ENCODE measurements at regions not wholly inside any gene's neighbourhood (a gene's known extent, or its start where the extent isn't known, plus 50 kb on each side); places are given as distances from the start of the nearest gene placed in this dataset.
"Not testable (repeated sequence)": the region's sequence is repeated elsewhere in the genome, so short reads cannot be mapped to it uniquely, and the experiment has no call there.

GRCh38 chr14:37890095-37890494, 294.7 kb downstream of the TTC6 start:
- intact Hi-C loops (cut with micrococcal nuclease): no loop called here

DNA sequence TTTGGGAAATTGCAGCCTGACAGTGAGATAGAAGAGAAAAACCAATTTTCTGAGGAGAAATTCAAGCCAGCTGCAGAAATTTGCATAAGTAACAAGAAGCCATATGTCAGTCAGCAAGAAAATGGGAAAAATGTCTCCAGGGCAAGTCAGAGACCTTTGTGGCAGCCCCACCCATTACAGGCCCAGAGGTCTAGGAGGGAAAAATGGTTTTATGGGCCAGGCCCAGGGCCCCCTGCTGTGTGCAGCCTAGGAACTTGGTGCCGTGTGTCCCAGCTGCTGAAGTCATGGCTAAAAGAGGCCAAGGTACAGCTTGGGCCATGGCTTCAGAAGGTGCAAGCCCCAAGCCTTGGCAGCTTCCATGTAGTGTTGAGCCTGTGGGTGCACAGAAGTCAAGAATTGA, 296.1 kb downstream of the TTC6 start:
- intact Hi-C loops (cut with micrococcal nuclease): not testable (repeated sequence)

DNA sequence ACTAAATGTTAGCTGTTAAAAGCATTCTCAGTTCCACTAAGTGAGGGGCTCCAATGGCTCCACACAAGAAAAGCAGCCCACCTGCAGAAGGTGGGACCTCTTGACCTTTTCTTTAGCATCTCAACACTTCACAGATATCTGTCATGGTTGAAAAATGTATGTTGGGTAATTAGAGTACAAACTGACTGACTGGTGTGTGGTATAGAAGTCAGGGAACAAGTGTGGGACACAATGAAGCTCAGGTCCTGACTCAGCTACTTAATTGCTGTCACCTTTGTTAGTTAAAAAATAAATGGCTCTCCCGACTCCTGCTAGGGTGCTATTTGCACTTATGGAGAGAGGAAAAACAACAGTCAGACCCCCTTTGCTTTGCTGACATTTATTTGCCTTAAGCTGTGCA, 299.0 kb downstream of the TTC6 start:
- intact Hi-C loops (cut with micrococcal nuclease): no loop called here

- intact Hi-C loops (cut with micrococcal nuclease): no loop called here
Measured at GRCh38 chr14:37899365-37899764, 303.9 kb downstream of the TTC6 start.

GRCh38 chr14:37900561-37900960, 305.1 kb downstream of the TTC6 start:
- intact Hi-C loops (cut with micrococcal nuclease): loop anchor here (5.0 kb wide), 1 partner anchor 1117 kb away; no protein-coding TSS in a partner anchor

DNA sequence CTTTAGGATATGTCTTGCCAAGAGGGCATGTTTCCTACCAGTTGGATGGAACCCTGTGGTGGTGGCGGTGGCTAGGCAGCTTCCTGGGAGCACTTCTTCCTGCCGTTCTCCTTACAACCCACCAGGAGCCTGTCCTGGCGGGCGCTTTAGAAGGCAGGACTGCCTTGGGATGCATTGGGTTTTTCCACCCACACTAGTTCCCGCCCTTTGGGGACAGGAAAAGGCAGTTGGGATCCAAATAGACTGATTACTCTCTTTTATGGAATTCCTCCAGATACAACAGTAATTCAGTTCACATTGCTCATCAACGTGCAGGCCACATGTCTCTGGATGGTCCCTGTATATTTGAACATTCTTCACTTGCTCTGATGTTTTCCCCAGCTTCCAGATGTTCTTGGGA, 305.7 kb upstream of the SSTR1 start:
- intact Hi-C loops (cut with micrococcal nuclease): loop anchor here (5.0 kb wide), 1 partner anchor 1115 kb away; no protein-coding TSS in a partner anchor

DNA sequence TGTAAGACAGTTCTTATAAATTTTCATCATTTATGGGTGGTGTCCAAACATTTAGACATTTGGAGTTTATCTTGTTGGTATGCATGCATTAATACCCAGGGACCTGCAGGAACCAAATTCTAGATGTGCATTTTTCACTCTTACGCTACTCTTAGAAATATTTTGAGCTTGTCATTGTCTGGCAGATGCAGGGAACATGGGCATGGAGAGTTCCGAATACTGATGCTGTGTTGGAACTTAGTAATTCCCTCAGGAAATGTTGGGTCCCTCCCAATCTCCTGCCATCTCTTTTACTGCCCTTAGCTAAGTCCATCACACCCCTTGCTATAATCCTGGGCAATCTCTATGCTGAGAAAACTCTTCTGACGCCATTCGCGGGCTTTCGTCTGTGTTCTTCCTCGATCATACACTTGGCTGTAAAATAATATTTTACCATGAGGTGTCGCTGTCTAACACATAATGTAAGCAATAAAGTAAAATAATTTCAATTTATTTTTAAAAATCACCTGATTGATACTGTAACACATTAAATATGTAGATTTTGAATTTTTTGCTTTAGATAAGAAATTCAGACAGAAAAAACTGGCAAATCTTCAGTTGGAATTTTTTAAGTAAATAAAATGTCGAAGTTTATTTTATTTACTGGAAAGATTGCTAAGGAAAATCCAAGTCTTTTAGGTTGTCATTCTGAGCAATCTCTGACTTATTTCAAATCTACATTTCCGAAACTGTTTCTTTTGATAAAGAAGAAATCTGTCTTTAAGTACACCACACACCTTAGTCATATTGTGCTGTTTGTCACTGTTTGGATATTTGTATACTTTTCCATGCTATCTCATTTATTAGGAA, 304.1 kb upstream of the SSTR1 start:
- intact Hi-C loops (cut with micrococcal nuclease): loop anchor here (1.0 to 5.0 kb wide), 2 partner anchors 964 to 1114 kb away; no protein-coding TSS in a partner anchor

DNA sequence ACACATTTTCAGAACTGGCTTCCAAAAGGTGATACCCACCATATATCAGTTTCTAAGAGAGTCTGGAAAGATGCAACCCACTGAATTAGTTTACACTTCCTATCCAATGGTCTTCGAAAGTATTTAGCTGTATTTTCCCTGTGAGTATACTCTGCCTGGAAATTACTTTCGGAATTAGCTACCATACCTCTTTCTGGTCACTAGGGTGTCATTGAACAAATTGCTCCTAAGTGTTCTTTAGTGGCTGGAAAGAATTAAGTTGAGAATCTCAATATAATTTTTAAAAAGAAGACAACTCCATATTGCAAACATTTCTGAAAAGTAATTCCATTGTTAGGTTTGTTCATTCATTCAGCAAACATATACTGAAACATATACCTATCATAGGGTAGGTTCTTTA, 283.1 kb upstream of the SSTR1 start:
- intact Hi-C loops (cut with micrococcal nuclease): no loop called here

- intact Hi-C loops (cut with micrococcal nuclease): no loop called here
Measured at GRCh38 chr14:37932008-37932407, 275.7 kb upstream of the SSTR1 start.

GRCh38 chr14:37932481-37932880, 275.2 kb upstream of the SSTR1 start:
- intact Hi-C loops (cut with micrococcal nuclease): no loop called here

DNA sequence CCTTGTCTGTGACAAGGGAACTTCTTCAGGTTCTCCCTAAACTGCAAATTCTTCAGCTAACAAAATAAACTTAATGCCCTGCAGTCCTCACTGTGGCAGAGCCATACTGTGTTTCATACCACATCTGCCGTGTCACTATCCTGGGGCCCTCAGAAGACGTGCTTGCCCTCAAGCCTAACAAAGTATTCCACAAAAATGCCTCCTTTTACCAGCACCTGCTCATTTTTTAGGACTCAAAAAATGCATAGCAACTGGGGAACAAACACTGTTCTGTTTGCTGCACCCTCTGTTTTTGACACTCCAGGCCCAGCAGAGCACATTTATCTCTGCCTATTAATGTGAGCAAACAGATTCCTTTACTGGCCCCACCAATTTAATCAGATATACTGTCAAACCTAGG, 270.7 kb upstream of the SSTR1 start:
- intact Hi-C loops (cut with micrococcal nuclease): no loop called here

DNA sequence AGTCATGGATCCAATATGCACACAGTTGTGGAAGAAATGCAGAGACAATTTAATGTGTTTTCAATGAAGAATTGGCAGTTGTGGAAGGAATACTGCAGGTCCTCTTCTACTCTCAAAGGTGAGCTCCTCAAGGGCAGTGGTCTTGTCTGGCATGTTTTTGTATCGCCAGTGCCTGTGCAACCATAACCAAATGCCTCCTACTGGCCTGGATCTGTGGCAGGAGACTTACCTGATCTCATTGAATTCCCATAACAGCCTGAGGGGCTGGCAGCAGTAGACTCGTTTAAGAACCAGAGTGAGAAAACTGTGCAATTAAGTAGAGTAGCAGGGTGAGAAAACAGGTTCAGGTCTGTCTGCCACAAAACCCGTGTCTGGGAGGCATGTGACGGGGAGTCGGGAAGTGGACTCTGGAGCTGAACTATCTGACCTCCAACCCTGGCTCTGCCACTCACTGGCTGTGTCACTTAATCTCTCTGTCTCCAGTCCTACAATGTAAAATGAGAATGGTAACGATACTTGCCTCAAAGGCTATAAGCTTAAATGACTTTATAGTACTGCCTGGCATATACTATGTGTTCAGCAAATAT, 268.2 kb upstream of the SSTR1 start:
- intact Hi-C loops (cut with micrococcal nuclease): no loop called here

DNA sequence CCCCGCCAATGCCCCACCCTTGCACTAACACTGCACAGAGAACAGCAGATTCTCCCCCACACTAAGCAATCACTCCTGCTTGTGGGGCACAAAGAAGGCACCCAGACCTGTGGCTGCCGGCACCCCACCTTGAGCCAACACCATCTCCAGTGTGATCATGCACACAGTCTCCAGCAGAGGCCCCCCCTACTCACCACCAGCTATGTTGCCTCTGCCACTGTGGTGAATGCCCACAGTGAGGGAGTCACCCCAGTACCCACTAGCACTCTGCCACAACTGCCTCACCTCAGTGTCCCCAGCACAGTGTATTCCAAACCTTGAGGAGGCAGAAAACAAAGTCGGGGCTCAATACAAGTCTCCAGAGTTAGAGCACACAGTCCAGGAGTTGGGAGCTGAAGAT, 261.7 kb upstream of the SSTR1 start:
- intact Hi-C loops (cut with micrococcal nuclease): no loop called here

DNA sequence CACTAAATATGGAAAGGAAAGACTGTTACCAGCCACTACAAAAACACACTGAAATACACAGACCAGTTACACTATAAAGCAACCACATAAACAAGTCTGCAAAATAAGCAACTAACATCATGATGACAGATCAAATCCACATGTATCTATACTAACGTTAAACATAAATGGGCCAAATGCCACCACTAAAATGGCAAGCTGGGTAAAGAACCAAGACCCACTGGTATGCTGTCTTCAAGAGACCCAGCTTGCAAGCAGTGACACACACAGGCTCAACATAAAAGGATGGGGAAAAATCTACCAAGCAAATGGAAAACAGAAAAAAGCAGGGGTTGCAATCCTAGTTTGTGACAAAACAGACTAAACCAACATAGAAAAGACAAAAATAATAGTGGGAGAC, 260.9 kb upstream of the SSTR1 start:
- intact Hi-C loops (cut with micrococcal nuclease): no loop called here

DNA sequence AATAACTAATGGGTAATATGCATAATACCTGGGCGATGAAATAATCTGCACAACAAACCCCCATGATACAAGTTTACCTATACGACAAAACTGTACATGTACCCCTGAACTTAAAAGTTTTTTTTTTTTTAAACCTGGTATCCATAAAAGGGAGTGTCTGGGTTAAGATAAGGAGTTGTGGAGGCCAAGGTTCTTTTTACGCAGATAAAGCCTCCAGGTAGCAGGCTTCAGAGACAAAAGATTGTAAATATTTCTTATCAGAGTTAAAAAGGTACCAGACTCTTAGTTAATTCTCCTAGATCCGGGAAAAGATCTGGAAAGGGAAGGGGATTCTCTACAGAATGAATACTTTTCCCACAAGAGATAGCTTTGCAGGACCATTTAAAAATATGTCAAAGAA, 259.4 kb upstream of the SSTR1 start:
- intact Hi-C loops (cut with micrococcal nuclease): no loop called here

DNA sequence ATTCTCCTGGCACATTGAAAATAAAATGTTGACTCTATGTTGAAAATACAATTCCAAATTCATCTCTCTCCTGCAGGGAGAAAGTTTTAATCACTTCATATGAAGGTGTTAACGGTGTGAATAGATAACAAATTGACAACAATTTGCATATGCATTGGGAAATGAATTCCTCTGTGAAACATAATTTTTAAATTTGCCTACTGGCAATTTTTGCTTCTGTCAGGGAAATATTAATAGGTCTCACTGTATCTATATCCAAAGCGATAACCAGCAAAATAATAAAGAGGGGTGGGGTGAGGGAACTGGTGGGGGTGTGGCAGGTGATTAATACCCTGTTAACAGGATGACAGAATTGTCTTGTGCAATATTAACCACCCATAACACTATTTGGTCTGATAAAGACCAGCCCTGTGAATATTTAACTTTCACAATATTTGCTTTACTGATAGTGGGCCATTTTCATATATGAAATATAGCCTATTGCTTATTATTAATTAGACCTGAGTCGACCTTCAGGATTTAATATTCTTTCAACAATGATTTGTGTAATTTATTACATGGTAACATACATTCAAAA, 239.0 kb upstream of the SSTR1 start:
- intact Hi-C loops (cut with micrococcal nuclease): no loop called here

DNA sequence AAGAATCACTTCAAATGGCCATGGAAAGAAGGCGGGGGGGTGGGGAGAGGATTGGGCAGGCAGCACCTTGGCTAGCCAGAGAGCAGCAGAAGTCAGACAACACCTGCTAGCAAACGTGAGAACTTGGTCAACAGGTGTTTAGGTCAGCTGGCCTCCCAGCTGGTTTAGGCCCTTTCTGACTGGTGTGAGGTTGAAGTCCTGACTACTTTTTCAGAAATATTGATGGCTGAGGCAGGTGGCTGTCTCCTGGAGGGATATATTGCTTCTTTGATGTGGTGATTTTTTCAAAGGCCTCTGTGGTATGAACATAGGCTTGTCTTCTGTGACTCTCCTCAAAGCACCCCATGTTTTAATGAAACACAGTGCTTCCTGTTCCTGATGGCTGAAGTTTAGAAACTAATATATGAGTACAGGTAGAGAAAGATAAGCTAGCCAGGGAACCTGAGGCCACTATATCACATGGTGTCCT, 238.2 kb upstream of the SSTR1 start:
- intact Hi-C loops (cut with micrococcal nuclease): no loop called here

- intact Hi-C loops (cut with micrococcal nuclease): no loop called here
Measured at GRCh38 chr14:37970696-37971095, 237.0 kb upstream of the SSTR1 start.

GRCh38 chr14:37972941-37973887, 234.5 kb upstream of the SSTR1 start:
- intact Hi-C loops (cut with micrococcal nuclease): no loop called here

DNA sequence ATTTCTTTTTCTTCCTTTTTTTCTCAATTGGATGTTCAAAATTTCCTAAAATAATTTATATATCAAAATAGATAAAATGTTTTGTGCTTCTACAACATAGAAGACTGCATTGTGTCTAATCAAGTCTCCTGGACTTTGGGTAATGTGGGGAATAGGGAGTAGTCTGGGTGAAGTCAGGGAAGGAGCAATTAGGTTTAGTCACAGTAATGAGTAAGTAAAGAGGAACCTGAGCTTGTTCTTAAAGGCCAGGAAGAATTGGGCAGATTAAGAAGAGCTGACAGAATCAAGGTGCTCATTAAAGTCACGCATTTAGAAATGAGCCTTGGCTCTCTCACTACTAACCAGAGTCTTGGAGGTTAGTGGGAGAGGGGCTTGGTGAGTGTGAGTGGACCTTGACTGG, 233.3 kb upstream of the SSTR1 start:
- intact Hi-C loops (cut with micrococcal nuclease): no loop called here

- intact Hi-C loops (cut with micrococcal nuclease): no loop called here
Measured at GRCh38 chr14:37977481-37977880, 230.2 kb upstream of the SSTR1 start.
